ENCODE measurements at regions not wholly inside any gene's neighbourhood (a gene's known extent, or its start where the extent isn't known, plus 50 kb on each side); places are given as distances from the start of the nearest gene placed in this dataset.

DNA sequence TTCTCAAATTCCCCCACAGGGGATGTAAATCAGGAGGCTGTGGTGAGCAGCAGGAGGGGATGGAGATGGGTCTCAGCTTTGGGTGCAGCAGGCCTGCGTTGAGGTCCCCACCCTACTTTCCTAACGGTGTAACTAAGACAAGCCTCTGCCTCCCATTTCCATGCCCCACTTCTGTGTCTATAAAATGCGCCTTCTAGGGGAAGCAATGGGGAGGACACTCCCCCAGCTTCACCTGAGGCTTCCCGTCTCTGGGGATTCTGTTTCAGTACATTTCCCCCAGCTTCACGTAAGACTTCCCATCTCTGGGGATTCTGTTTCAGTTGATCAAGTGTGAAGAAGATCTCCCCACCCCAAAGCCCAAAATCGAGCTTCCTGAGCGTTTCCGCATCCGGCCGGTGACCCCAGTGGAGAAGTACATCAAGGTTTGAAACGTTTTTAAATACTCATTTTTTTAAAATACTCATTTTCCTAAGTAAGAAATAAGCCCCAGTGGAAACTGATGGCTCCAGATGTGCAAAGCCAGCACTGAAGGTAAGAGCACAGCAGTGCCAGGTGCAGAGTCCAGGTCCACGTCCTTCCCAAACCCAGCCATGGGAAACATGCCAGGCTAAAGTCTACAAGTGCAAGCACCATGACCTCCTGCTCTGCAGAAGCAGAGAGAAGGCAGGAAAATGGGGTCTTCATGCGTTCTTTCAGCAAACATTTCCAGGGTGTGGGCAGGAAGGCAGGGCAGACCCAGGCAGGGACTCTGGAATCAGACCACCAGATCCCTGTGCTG is 73.1 kb downstream of the ANKRD60 start:
- no peak overlapping the region for H3K27ac Mint-ChIP-seq
- WGBS, 2 experiments (ENCODE audit: insufficient coverage in 1 of 2, insufficient read length in 1 of 2) = 81 to 96% methylated on average over 3 to 13 of the region's 13 CpGs
- TF ChIP-seq, protein P1, sequence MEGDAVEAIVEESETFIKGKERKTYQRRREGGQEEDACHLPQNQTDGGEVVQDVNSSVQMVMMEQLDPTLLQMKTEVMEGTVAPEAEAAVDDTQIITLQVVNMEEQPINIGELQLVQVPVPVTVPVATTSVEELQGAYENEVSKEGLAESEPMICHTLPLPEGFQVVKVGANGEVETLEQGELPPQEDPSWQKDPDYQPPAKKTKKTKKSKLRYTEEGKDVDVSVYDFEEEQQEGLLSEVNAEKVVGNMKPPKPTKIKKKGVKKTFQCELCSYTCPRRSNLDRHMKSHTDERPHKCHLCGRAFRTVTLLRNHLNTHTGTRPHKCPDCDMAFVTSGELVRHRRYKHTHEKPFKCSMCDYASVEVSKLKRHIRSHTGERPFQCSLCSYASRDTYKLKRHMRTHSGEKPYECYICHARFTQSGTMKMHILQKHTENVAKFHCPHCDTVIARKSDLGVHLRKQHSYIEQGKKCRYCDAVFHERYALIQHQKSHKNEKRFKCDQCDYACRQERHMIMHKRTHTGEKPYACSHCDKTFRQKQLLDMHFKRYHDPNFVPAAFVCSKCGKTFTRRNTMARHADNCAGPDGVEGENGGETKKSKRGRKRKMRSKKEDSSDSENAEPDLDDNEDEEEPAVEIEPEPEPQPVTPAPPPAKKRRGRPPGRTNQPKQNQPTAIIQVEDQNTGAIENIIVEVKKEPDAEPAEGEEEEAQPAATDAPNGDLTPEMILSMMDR (conservative IDR thresholded peaks at IDR 0.05) = peak; percentile 61
- no peaks in the 10 kb centered on the region for H3K36me3 ChIP-seq (ENCODE audit: control insufficient read depth, insufficient read depth, low read length)
- H3K9ac ChIP-seq (ENCODE audit: extremely low read depth, low read length, poor library complexity, severe bottlenecking) = no peak overlapping the region
- peaks cover 35% of the 10 kb centered on the region for H3K27me3 Mint-ChIP-seq (ENCODE audit: insufficient read depth)
- no peaks in the 10 kb centered on the region for H3K27me3 ChIP-seq (ENCODE audit: control insufficient read depth, insufficient read depth, low read length, poor library complexity, severe bottlenecking)
- H3K4me3 Mint-ChIP-seq = no peak overlapping the region
- no peak for DNase-seq
- peaks cover 3% of the 10 kb centered on the region for H3K4me1 Mint-ChIP-seq
- no peaks in the 10 kb centered on the region for H3K36me3 Mint-ChIP-seq (ENCODE audit: low read depth)
- H3K4me1 ChIP-seq (ENCODE audit: control insufficient read depth, insufficient read depth, low read length) = no peaks in the 10 kb centered on the region
- H3K9me3 ChIP-seq (ENCODE audit: control insufficient read depth, low read length) = no peaks in the 10 kb centered on the region
- no peaks in the 10 kb centered on the region for H3K9me3 Mint-ChIP-seq
- H3K4me3 ChIP-seq (ENCODE audit: low read length) = no peak overlapping the region
- H3K27ac ChIP-seq (ENCODE audit: low read depth, low read length) = no peak overlapping the region

DNA sequence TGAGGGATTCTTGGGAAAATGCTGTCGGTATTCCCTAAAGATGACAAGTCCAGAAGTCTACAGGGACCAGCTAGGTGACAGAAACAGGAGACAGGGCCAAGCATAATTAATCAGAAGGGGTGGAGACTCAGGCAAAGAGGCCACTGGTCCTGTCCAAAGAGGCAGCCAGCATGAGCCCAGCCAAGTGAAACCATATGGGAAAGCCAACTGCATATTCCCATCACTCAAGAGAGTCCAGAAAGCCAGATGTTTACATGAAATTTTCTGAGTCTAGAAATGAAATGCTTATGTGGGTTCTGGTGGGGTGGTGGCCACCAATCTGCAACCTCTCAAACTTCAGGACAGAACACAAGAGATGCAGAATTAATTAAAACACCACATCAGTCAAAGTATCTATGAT is 74.3 kb downstream of the ANKRD60 start:
- Mint-ChIP-seq H3K4me1 (peaks cover 3% of the 10 kb centered on the region), H3K4me3 (no peak overlapping the region), H3K27me3 (ENCODE audit: insufficient read depth) (peaks cover 46% of the 10 kb centered on the region), H3K36me3 (ENCODE audit: low read depth) (no peaks in the 10 kb centered on the region), H3K9me3 (no peaks in the 10 kb centered on the region), H3K27ac (no peak overlapping the region)
- H3K27me3 ChIP-seq (ENCODE audit: control insufficient read depth, insufficient read depth, low read length, poor library complexity, severe bottlenecking) = no peaks in the 10 kb centered on the region
- H3K9me3 ChIP-seq (ENCODE audit: control insufficient read depth, low read length) = no peaks in the 10 kb centered on the region
- no peak overlapping the region for H3K4me3 ChIP-seq (ENCODE audit: low read length)
- TF ChIP-seq, protein P1 (conservative IDR thresholded peaks at IDR 0.05) = no peak
- WGBS, 2 experiments (ENCODE audit: insufficient coverage in 1 of 2, insufficient read length in 1 of 2) = 89 to 90% methylated on average over 1 of the region's 1 CpG
- no peak overlapping the region for H3K27ac ChIP-seq (ENCODE audit: low read depth, low read length)
- H3K9ac ChIP-seq (ENCODE audit: extremely low read depth, low read length, poor library complexity, severe bottlenecking) = no peak overlapping the region
- no peaks in the 10 kb centered on the region for H3K4me1 ChIP-seq (ENCODE audit: control insufficient read depth, insufficient read depth, low read length)
- H3K36me3 ChIP-seq (ENCODE audit: control insufficient read depth, insufficient read depth, low read length) = no peaks in the 10 kb centered on the region
- no peak for DNase-seq

DNA sequence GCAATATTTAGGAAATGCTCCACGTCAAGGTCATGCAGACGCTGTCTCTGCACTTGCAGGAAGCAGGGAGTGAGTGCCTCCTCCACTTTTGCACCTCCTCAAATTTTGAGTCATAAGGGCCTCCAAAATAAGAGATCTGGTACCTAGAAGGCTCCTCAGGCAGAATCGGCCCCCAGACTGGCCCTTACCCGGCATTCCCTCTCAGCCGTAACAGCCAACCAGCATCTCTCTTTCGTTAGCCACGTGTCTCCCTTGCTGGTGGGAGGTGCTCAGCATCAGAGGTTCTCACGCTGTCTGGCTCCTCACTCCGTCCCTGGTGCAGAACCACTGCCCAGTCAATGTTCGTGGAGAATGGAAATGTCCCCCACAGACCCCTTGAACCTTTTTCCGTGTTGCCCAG is 75.3 kb downstream of the ANKRD60 start:
- DNase-seq = no peak
- Histone ChIP-seq H3K4me3 (ENCODE audit: low read length) (no peak overlapping the region), H3K4me1 (ENCODE audit: control insufficient read depth, insufficient read depth, low read length) (no peaks in the 10 kb centered on the region), H3K36me3 (ENCODE audit: control insufficient read depth, insufficient read depth, low read length) (no peaks in the 10 kb centered on the region), H3K27me3 (ENCODE audit: control insufficient read depth, insufficient read depth, low read length, poor library complexity, severe bottlenecking) (no peaks in the 10 kb centered on the region), H3K27ac (ENCODE audit: low read depth, low read length) (no peak overlapping the region), H3K9ac (ENCODE audit: extremely low read depth, low read length, poor library complexity, severe bottlenecking) (no peak overlapping the region), H3K9me3 (ENCODE audit: control insufficient read depth, low read length) (no peaks in the 10 kb centered on the region)
- WGBS, 2 experiments (ENCODE audit: insufficient coverage in 1 of 2, insufficient read length in 1 of 2) = 82 to 89% methylated on average over 7 to 11 of the region's 11 CpGs
- Mint-ChIP-seq H3K36me3 (ENCODE audit: low read depth) (no peaks in the 10 kb centered on the region), H3K4me1 (peaks cover 3% of the 10 kb centered on the region), H3K27ac (no peak overlapping the region), H3K9me3 (peaks cover 2% of the 10 kb centered on the region), H3K27me3 (ENCODE audit: insufficient read depth) (peaks cover 56% of the 10 kb centered on the region), H3K4me3 (no peak overlapping the region)
- TF ChIP-seq, protein P1 (conservative IDR thresholded peaks at IDR 0.05) = no peak

Data from endodermal cell (in vitro differentiated cells).